ENCODE measurements at regions not wholly inside any gene's neighbourhood (a gene's known extent, or its start where the extent isn't known, plus 50 kb on each side); places are given as distances from the start of the nearest gene placed in this dataset.

DNA sequence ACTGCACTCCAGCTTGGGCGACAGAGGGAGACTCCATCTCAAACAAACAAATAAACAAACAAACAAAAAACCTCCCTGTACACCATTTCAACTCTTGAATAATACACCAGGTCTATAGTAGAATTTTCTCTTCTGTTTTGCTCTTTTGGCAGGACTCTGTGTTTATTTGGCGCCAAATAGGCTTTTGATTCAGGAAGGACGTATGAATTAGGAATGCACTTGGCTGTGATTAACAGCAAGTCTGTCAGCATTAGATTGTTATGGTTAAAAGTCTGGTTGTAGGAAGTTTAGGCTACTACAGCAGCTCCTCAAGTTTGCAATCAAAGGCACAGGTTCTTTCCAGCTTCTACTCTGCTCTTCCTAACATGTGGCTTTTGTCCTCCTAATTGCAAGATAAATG, 113.8 kb upstream of the KCNK1 start:
- no peaks in the 10 kb centered on the region for H3K23me2 ChIP-seq (ENCODE audit: insufficient read length, low read depth, low read length, poor library complexity, severe bottlenecking)
- H2BK20ac ChIP-seq (ENCODE audit: low read depth, low read length, poor library complexity, severe bottlenecking): no peak overlapping the region
- Mint-ChIP-seq H3K9me3 (peaks cover 2 to 11% of the 10 kb centered on the region in 2 experiments; a peak in 4 of 5 replicates), H3K27me3 (ENCODE audit: low read depth) (no peaks in the 10 kb centered on the region), H3K4me3 (no peak overlapping the region), H3K27ac (no peak overlapping the region), H3K4me1 (peaks cover 26 to 31% of the 10 kb centered on the region in 2 experiments), H3K36me3 (ENCODE audit: insufficient read depth in 1 of 3, low read depth in 3 of 3) (peaks cover 0 to 10% (median 4%) of the 10 kb centered on the region in 3 experiments; a peak in 4 of 7 replicates)
- H4K5ac ChIP-seq (ENCODE audit: insufficient read length, low read depth, low read length): no peak overlapping the region
- no peaks in the 10 kb centered on the region for H3K79me2 ChIP-seq (ENCODE audit: insufficient read depth, low read length)
- H2BK15ac ChIP-seq (ENCODE audit: low read depth, low read length): no peak overlapping the region
- no peak overlapping the region for H3K4me2 ChIP-seq (ENCODE audit: insufficient read depth, insufficient read length, low read length)
- no peak overlapping the region for H2AFZ ChIP-seq (ENCODE audit: low read length)
- no peak for DNase-seq
- H3K14ac ChIP-seq (ENCODE audit: insufficient read depth, low read length): no peak overlapping the region
- no peak overlapping the region for H3T11ph ChIP-seq (ENCODE audit: low read length)
- H3K56ac ChIP-seq (ENCODE audit: insufficient read length, low read depth, low read length): no peak overlapping the region
- TF ChIP-seq, protein P1, sequence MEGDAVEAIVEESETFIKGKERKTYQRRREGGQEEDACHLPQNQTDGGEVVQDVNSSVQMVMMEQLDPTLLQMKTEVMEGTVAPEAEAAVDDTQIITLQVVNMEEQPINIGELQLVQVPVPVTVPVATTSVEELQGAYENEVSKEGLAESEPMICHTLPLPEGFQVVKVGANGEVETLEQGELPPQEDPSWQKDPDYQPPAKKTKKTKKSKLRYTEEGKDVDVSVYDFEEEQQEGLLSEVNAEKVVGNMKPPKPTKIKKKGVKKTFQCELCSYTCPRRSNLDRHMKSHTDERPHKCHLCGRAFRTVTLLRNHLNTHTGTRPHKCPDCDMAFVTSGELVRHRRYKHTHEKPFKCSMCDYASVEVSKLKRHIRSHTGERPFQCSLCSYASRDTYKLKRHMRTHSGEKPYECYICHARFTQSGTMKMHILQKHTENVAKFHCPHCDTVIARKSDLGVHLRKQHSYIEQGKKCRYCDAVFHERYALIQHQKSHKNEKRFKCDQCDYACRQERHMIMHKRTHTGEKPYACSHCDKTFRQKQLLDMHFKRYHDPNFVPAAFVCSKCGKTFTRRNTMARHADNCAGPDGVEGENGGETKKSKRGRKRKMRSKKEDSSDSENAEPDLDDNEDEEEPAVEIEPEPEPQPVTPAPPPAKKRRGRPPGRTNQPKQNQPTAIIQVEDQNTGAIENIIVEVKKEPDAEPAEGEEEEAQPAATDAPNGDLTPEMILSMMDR (conservative IDR thresholded peaks at IDR 0.05): no peak
- no peak overlapping the region for H3K4ac ChIP-seq (ENCODE audit: low read depth, low read length)
- WGBS (ENCODE audit: extremely low coverage, insufficient read length, low lambda C conversion rate): no CpG with 5 or more reads among the region's 3 CpGs
- H3K27ac ChIP-seq (ENCODE audit: insufficient read length, low read depth, low read length): no peak overlapping the region
- H2AK5ac ChIP-seq (ENCODE audit: insufficient read length, low read length): no peak overlapping the region
- no peak overlapping the region for H4K91ac ChIP-seq (ENCODE audit: insufficient read length, low read depth, low read length)
- H4K20me1 ChIP-seq (ENCODE audit: control insufficient read depth, insufficient read depth, insufficient read length): no peaks in the 10 kb centered on the region
- H3K23ac ChIP-seq (ENCODE audit: insufficient read length, low read depth, low read length): no peak overlapping the region
- H3K27me3 ChIP-seq (ENCODE audit: insufficient read depth, low read length): no peaks in the 10 kb centered on the region
- H2BK5ac ChIP-seq (ENCODE audit: insufficient read length, low read length): no peak overlapping the region
- H3K9me3 ChIP-seq (ENCODE audit: control insufficient read depth, low read depth, low read length): no peaks in the 10 kb centered on the region
- no peak overlapping the region for H3K18ac ChIP-seq (ENCODE audit: insufficient read length, low read depth, low read length)
- H3K9ac ChIP-seq (ENCODE audit: extremely low read depth, insufficient read length, low read length): no peak overlapping the region
- no peaks in the 10 kb centered on the region for H3K79me1 ChIP-seq (ENCODE audit: insufficient read depth, low read depth, low read length, poor library complexity, severe bottlenecking)
- no peak overlapping the region for H4K8ac ChIP-seq (replicated peaks; ENCODE audit: insufficient read length, low read depth, low read length)
- no peak overlapping the region for H2BK120ac ChIP-seq (ENCODE audit: low read depth, low read length, poor library complexity, severe bottlenecking)
- H2BK12ac ChIP-seq (ENCODE audit: insufficient read length, low read depth, low read length): no peak overlapping the region
- no peaks in the 10 kb centered on the region; the same call in 1 of the 2 replicates for H3K4me1 ChIP-seq (ENCODE audit: insufficient read depth, low read length)

All from H9 (cell line).